NCI-H187 (cell line): ENCODE measurements at regions not wholly inside any gene's neighbourhood (a gene's known extent, or its start where the extent isn't known, plus 50 kb on each side); places are given as distances from the start of the nearest gene placed in this dataset.

ENCODE experiments used
- DNase-seq, 2 experiments: peaks; one replicate each; lab custom pipeline; 2025; lab: John Stamatoyannopoulos, UW

DNA sequence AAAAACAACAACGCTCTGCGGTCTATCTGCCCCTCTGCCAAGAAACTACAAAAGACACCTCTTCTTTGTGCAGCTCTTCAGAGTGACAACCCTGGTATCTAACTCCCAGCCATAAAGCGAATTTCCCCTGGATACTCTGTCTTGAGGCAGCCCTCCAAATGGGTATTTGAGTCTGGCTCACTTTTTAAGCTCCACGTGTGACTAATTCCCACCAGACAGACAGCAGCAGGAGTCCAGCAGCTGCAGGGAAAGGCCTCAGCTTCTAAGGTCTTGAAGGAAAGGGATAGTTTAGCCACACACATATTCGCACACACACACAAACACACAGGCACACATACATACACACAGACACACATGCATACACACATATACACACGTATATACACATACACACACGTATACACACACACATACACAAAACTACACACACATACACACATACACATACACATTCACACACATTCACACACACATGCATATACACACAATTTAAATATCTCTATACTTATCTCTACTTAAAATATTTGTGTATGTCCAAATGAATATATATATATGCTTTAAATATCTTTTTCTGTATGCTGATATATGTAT lies 188.8 kb downstream of the TSHZ3 start:
- DNase-seq, result no peak

GRCh38 chr19:31154021-31154420 lies 195.2 kb downstream of the TSHZ3 start:
- no peak for DNase-seq

DNA sequence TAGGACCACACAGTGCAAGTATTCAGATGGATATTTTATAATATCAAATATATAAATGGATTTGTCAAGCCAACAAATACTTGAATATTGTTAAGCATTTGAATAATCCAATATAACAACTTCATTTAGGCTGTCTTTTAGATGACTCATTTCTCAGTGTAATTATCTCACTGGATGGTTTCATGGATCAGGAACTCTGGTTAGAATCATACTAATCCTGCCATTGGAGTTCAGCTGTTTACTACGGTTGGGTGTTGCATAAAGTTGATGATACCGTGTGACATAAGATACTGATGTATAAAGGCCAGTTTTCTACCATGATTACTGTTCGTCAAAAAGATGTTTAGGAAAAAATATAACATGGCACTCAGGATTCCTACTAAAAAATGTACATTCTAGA lies 196.3 kb downstream of the TSHZ3 start:
- no peak for DNase-seq

DNA sequence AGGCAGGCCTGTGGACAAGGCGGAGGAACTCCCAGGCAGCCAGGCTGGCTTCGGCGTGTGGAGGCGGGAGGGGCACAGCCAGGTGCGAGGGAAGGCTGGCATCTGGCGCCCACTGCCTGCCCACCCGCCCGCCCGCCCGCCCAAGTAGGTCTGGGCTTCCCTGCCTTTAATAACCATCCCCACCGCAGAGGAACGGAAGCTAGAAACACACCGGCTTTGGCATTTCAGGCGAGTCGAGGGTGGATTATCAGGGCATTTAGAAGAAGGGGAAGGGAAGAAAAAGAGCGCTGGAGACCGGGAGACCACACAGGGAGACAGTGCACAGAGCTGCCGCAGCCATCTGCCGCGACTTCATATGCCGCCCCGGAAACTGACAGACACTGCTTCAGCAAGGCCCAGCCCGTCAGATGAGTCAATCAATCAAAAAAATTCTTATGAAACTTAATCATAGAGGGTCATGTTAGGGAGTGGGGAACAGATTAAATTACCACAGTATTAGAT lies 199.7 kb downstream of the TSHZ3 start:
- no peak for DNase-seq

DNA sequence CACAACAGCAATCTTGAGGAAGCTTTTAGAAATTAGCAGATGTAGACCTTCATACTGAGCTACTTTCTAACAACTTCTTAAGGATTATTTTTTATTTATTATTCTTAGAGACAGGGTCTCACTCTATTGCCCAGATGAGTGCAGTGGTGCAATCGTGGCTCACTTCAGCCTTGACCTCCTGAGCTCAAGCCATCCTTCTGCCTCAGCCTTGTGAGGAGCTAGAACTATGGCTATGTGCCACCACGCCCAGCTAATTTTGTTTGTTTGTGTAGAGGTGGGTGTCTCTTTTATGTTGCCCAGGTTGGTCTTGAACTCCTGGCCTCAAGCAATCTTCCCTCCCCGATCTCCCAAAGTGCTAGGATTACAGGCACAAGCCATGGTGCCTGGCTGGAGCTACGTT lies 200.6 kb downstream of the TSHZ3 start:
- no peak for DNase-seq

- DNase-seq, result no peak
Measured at GRCh38 chr19:31147234-31147633, 202.0 kb downstream of the TSHZ3 start.

DNA sequence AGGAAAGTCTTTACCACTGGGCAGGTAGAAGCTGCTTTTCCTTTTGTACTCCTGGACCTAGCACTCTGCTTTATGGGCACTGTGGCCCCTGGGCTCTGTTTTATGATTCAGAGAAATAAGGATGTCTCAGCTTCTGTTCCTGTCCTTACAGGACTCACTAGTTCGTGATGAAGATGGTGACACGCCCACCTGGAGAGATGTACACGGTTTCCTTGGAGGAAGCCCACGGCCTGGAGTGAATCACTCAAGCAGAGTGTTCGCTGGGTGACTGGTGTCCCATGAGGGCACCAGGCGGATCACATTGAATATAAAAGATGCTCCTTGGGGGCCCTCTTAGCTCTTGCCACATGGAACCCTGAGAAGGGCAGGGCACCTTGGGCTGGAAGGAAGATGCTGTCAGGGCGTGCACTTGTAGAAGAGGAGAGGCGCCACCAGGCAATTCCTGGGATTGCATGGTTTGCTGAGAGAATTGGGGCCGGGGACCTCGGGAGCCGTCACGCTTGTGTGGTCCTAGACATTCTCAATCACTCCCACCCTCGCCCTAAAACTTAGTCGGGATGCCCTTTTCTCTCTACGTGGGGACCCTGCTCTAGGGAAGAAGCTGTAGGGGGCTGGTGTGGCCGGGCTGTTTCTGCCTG lies 202.6 kb downstream of the TSHZ3 start:
- no peak for DNase-seq

DNA sequence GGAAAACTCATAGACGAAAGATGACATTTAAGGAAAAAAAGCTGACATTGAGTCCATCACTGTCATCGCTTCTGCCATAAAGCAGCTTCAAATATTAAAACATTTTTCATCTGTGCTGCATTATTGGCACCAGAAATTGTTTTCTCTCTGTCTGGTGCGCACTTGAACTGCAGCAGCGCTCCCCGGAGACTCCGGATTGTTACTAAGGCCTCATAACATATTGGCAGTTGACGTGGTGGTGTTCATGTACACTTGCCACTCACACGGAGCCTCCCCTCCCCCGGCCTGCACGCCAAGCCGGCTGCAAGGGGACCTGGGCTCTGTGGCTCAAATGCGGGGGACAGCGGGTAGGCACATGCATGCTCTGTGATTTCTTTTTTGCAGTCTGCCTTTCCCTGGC lies 203.2 kb downstream of the TSHZ3 start:
- no peak for DNase-seq

DNA sequence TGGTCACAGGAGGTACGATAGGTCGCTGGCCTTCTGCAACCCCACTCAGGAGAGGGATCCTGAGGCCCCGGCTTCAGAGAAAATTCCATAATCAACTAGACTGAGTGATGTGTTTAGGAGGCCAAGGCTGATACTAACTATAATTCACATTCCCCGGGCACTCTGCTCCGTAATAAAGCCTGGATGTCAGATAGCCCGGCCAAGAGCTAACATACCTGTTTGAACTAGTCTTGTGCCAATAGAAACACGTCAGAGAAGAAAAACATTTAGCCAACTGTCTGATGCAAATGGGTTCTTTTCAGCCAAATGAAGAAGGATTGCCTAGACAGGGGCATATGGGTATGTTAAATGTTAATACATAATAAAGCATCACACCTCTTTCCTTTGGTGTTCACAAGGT lies 204.2 kb downstream of the TSHZ3 start:
- no peak for DNase-seq

DNA sequence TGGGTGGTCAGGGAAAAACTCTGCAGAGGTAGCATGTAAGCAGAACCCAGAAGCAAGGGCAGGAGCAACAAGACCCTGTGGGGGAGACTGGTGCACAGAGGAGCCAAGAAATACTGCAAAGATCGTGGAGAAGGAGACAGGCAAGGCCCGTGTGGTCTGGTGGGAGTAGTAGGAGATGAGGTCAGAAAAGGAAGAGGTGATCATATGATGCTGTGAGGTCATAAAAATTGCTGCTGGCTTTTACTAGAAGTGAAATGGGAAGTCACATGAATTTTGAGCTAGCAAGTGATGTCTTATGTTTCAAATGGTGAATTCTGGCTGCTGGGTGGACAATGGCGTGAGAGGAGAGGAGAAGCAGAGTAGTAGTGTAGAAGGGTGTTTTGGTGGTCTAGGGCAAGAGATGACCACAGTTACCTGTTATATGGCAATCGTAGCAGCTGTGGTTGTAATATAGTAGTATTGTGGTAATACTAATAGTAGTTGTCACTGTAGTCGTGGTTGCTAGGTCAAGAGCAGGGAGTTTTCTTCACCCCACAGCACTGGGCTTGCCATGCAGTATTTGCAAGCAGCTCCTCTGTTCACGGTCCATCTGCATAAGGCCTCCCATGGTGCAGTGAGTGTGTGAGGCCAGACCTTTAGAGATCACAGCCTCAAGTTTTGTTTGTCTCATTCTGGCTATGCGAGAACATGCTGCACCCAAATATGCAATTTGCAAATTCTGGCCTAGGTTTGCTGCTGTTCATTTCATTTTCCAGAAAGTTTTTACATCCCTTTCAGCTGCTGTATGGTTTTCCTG lies 205.0 kb downstream of the TSHZ3 start:
- no peak for DNase-seq

DNA sequence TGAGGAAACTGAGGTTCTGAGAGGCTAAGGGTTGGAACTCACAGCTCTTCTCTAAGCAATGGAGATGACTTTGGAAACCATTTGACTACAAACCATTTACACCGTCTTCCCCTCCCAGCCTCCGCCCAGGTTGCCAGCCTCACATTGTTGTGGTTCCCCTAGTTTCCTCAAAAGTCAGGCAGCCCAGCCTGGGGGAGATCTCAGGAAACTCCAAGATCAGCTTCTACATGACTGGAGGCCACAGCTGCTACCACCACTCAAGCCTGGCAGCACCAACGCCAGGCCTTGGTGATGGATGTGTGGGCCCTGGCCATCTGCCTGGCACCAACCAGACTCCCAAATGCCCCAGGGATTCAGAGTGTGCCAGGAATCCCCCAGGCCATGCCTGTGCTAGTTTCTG lies 207.9 kb downstream of the TSHZ3 start:
- DNase-seq, result no peak

- no peak for DNase-seq
Measured at GRCh38 chr19:31140717-31141116, 208.5 kb downstream of the TSHZ3 start.

GRCh38 chr19:31139871-31140505 lies 209.2 kb downstream of the TSHZ3 start:
- no peak for DNase-seq

DNA sequence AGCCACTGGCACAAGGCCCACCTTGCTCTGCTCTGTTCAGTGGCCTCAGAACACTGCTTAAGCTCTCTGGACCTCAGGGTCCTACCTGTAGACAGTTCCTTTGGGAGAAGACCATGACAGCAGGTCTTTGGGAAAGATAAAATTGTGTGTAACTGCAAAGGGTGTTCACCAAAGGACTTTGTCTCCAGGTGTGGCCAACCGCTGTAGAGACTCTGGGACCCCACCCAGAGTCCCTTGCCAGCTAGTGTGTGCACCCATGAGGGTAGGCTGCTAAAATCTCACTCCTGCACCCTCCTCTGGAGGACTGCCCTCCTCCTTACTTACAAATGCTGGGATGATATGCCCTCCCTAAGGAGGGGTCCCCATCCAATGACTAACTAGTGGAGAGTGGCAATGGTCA lies 211.2 kb downstream of the TSHZ3 start:
- DNase-seq, result no peak

- no peak for DNase-seq
Measured at GRCh38 chr19:31135841-31136240, 213.4 kb downstream of the TSHZ3 start.

DNA sequence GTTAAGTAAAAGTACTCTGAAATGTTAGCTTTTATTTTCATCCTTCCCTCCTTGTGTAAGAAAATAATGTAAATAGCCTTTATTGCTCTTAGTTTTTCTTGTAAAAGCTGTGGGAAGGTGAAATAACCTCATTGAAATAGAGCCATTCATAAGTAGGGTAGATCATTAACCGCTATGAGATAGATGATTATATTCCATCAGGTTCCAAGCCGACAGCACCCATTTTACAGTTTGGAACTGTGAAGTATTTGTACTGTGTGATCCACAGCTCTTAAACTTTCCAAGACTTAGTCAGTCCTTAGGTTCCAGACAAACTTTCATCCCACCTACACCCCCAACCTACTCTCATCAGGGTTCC lies 216.5 kb downstream of the TSHZ3 start:
- no peak for DNase-seq

DNA sequence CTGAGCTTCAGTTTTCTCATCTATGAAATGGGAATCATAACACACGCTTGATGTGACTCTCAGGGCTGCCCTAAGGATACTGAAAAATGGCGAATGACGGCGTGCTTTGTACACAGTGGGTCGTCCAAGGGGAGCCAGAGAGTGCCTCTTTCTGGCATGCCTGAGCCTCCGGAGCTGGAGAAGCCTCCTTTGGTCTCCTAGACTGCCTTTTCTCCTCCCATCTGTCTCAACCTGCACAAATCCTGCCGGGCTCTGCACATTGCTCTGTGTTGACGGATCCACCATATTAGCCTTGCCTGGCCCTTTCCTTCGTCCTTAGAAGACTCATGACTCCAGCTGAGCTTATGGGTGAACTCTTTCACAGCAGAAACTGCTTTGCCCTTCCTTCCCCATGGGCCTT lies 220.9 kb downstream of the TSHZ3 start:
- DNase-seq, result no peak

- no peak for DNase-seq
Measured at GRCh38 chr19:31127134-31127967, 221.9 kb downstream of the TSHZ3 start.

GRCh38 chr19:31126236-31126635 lies 223.0 kb downstream of the TSHZ3 start:
- DNase-seq, result no peak

GRCh38 chr19:31125071-31125470 lies 224.2 kb downstream of the TSHZ3 start:
- no peak for DNase-seq

DNA sequence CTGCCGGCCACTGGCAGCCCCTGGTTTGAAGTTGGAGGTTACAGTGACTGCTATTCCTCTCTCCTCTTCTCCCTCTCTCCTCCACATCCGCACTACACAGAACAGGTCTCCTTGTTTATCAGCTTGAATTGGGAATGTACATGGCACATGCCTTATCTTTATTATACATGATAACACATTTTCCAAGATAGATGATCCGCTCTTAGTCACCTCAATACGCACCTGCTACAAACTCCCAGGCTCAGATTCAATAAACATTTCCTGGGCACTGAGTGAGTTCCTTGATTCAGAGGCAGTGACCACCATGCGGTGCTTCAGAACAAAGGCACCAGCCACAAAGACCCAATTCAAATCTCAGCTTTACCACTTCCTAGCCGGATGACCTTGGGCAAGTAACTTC lies 227.7 kb downstream of the TSHZ3 start:
- DNase-seq, result no peak

DNA sequence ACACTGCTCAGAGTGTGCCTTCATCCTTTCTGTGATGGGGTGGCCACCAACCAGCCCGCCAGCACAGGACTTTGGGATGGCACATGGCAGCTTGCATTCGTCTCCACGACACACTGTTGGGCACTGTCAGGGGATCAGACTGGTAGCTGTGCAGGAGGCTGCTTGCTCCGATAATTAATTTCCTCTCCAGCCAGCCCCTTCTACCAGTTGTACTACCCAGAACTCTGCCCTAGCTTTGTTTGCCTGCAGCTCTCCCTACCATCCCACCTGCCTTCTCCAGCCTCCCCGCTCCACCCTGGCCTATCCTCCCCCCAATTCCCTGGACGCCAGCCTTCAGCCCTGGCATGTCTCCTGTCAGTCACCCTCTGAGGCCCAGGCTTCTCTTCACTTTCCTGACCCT lies 228.3 kb downstream of the TSHZ3 start:
- no peak for DNase-seq
